RPMI8226 (cell line): ENCODE measurements at regions not wholly inside any gene's neighbourhood (a gene's known extent, or its start where the extent isn't known, plus 50 kb on each side); places are given as distances from the start of the nearest gene placed in this dataset.

Source experiments
- DNase-seq: peaks from one replicate; pipeline ENCODE4 v3.0.0-alpha.2; 2015

GRCh38 chr10:57776688-57777432 is 490.8 kb downstream of the IPMK start:
- DNase-seq, result no peak

- no peak for DNase-seq
Observed at GRCh38 chr10:57775250-57775649, 492.4 kb downstream of the IPMK start.

- no peak for DNase-seq
Observed at GRCh38 chr10:57769298-57769697, 498.4 kb downstream of the IPMK start.

GRCh38 chr10:57759777-57760176 is 507.9 kb downstream of the IPMK start:
- DNase-seq, result no peak

GRCh38 chr10:57754803-57755202 is 512.9 kb downstream of the IPMK start:
- DNase-seq, result no peak

GRCh38 chr10:57743711-57744110 is 524.0 kb downstream of the IPMK start:
- no peak for DNase-seq

- no peak for DNase-seq
Observed at GRCh38 chr10:57741751-57742150, 525.9 kb downstream of the IPMK start.

GRCh38 chr10:57723305-57723704 is 544.4 kb downstream of the IPMK start:
- DNase-seq, result no peak

- no peak for DNase-seq
Observed at GRCh38 chr10:57716884-57717283, 550.8 kb downstream of the IPMK start.

GRCh38 chr10:57715233-57715632 is 552.5 kb downstream of the IPMK start:
- DNase-seq, result no peak

- DNase-seq, result no peak
Observed at GRCh38 chr10:57707300-57707658, 560.4 kb downstream of the IPMK start.

GRCh38 chr10:57706576-57707299 is 561.0 kb downstream of the IPMK start:
- DNase-seq, result no peak

GRCh38 chr10:57706016-57706415 is 561.7 kb downstream of the IPMK start:
- no peak for DNase-seq

GRCh38 chr10:57699944-57700343 is 567.8 kb downstream of the IPMK start:
- no peak for DNase-seq

GRCh38 chr10:57696641-57697040 is 571.1 kb downstream of the IPMK start:
- no peak for DNase-seq

- DNase-seq, result no peak
Observed at GRCh38 chr10:57694956-57695608, 572.6 kb downstream of the IPMK start.

- no peak for DNase-seq
Observed at GRCh38 chr10:57692255-57692980, 575.3 kb downstream of the IPMK start.

GRCh38 chr10:57689596-57690297 is 577.9 kb downstream of the IPMK start:
- no peak for DNase-seq

- no peak for DNase-seq
Observed at GRCh38 chr10:57679916-57680315, 587.8 kb downstream of the IPMK start.

- no peak for DNase-seq
Observed at GRCh38 chr10:57675125-57675524, 592.6 kb downstream of the IPMK start.

- DNase-seq, result no peak
Observed at GRCh38 chr10:57673446-57673960, 594.2 kb downstream of the IPMK start.

- DNase-seq, result no peak
Observed at GRCh38 chr10:57664815-57665214, 602.9 kb downstream of the IPMK start.

- no peak for DNase-seq
Observed at GRCh38 chr10:57663401-57663800, 604.3 kb downstream of the IPMK start.
